GM21786 (cell line): ENCODE measurements at regions not wholly inside any gene's neighbourhood (a gene's known extent, or its start where the extent isn't known, plus 50 kb on each side); places are given as distances from the start of the nearest gene placed in this dataset.
A peak's percentile ranks its signal among the peaks of the same experiment; 100 is the strongest.
"Not testable (repeated sequence)": the region's sequence is repeated elsewhere in the genome, so short reads cannot be mapped to it uniquely, and the experiment has no call there.

ENCODE experiments used
- ATAC-seq: cut with Tn5 transposase; IDR thresholded peaks from one replicate; pipeline ENCODE4 v1.9.1; 2021; ENCODE audit not compliant: unreplicated experiment

DNA sequence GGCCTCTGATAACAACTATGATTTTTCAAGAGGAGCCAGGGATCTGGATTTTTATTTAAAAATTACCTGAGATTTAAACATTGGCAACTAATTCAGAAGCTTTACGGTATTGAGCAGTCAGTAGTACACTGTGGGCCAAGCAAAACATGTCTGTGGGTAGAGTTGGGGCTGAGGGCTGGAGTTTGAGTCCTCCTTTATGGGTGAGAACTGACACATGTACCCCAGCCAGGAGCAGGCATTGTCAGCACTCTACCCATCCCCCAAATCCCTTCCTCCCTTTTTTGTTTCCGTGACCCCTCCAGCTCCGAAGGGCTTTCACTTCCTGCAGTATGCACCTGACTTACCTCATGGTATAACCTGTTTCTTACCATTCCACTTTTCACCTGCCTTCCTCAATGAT, 131.4 kb downstream of the SNX5 start:
- ATAC-seq: no peak

DNA sequence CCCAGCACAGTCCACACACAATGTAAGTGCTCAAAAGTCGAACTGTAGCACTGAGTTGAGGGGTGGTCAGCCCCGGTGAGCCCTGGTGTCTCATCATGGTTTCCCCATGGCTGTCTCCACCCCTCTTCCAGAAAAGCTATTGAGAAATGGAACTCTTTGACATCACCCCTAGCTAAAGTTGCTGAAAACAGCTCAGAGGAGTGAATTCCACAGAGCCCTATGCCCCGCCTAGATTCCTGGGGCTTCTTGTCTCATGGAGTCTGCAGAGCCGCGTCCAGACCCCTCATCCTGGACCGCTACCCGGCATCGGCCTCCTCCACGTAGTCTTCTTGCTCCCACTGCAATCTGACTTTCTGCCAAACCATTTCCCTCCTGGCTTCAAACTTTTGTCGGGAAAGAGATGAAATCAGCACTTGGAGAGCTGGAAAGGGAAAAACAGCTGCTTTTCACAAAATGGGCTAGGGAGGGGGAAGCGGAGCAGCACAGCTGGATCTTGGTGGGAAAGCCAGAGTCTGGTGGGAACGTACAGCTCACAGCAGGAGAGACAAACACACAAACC, 132.2 kb downstream of the SNX5 start:
- no peak for ATAC-seq

DNA sequence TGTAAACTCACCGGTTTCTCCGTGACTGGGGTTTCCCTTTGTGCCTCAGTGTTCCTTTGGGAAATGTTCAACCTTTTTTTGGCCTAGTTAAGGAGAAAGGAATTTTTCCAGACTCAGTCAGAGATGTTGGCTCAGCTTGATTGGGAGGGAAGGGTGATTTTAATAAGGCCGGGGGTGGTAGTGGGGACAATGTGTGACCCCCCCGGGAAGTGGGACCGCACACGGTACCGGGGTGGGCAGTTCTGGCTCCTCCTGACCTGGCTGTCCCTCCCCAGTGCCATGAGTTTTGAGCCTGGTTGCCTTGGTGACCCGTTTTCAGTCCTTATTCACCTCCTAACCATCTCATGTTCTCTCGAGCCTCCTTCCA, 132.7 kb downstream of the SNX5 start:
- ATAC-seq: no peak

DNA sequence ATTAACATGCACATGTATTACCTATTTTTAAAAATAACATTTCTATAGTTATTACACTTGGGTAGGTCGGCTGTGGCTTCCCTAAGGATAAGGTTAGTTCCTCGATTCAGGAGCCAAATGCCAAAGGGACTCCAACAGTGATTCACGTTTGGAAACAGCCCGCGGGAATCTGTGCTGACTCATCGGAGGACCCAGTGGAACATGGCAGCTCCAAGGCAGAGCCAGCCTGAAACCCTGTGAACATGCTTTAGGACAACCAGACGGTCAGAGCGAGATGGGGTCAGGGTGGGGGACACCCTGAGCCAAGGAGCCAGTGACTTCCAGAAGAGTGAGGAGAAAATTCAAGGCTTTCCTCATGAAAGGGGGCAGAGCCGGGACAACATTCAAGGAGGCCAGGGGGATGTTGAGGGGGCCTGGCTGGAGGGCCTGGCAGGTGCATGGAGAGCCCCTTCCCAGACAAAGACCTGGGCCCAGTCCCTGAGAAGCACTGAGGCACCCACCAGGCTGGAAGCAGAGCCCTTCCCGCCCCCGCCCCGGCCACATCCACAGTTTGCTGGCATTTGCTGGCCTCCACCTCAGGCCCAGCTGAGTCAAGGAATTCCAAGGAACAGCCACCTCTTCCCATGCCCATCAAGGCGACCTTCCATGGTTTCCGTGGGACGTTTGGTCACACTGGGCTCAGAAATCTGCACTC, 133.2 kb downstream of the SNX5 start:
- ATAC-seq: no peak

DNA sequence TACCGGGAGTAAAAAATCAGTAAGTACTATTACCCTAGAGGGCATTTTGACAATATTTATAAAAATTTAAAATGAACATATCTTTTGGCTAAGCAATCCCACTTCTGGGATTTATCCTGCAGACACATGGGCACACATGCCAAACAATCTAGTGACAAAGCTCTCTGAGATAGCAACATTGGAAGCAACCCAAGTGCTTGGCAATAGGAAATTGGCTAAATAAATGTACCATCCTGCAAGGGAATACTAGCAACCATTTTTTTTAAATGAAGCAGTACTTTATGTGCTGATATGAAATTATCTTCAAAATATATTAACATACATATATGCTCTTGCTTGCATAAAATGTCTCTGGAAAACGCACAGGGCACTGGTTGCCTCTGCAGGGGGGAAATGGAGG, 133.8 kb downstream of the SNX5 start:
- no peak for ATAC-seq

DNA sequence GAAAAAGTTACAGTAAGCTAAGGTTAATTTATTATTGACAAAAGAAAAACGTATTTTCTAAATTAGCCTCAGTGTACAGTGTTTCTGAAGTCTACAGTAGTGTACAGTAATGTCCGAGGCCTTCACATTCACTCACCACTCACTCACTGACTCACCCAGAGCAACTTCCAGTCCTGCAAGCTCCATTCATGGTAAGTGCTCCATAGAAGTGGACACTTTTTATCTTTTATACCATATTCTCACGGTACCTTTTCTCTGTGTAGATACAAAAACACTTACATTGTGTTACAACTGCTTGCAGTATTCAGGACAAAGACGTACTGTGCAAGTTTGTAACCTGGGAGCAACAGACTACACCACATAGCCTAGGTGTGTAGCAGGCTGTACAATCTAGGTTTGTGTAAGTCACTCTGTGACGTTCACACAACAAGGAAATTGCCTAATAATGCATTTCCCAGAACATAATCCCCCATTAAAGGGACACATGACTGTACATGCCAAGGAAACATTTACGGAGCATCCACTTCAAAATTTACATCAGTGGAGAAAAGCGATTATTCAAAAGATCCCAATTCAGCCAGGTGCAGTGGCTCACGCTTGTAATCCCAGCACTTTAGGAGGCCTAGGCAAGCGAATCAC, 133.4 kb downstream of the BANF2 start:
- ATAC-seq: no peak

DNA sequence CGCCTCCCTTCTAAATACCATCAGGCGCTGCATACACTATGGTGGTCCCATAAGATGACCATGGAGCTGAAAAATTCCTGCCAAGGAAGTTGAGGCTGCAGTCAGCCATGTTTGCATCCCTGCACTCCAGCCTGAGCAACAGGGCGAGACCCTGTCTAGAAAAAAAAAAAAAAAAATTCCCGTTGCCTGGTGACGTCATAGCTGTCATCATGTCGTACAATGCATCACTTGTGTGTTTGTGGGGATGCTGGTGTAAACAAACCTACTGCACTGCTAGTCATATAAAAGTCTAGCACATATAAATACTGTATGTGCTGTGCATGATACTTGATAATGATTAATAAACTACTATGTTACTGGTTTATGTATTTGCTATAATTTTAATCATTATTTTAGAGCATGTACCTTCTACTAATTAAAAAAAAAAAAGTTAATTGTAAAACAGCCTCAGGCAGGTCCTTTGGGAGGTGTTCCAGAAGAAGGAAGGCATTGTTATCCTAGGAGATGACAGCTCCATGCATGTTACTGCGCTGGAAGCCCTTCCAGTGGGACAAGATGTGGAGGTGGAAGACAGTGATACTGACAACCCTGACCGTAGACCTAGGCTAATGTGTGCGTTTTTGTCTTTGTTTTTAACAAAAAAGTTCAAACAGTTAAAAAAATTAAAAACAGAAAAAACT, 132.6 kb downstream of the BANF2 start:
- ATAC-seq: no peak

DNA sequence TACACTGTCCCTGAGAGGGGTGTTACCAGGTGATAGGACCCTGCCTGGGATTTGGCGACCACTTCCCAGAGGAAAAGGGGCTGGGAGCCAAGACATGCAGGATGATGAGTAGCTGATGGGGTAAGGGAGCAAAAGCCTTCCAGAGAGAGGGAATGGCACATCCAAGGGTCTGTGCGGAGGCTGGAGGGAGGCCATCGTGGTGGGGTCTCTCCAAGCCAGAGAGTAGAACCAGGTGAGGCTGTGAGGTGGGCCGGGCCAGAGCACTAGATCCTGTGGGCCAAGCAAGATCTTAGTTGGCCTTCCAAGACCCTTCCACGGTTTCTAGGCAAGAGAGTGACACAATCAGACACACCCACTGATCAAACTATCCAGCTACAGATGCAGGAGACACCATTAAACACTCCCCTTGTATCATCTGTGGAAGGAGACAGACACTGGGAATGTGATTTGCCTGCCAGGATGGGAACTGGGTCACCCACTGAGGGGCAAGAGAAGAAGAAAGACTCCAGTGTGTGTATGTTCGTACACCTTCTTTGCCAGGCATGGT, 128.9 kb downstream of the BANF2 start:
- no peak for ATAC-seq

DNA sequence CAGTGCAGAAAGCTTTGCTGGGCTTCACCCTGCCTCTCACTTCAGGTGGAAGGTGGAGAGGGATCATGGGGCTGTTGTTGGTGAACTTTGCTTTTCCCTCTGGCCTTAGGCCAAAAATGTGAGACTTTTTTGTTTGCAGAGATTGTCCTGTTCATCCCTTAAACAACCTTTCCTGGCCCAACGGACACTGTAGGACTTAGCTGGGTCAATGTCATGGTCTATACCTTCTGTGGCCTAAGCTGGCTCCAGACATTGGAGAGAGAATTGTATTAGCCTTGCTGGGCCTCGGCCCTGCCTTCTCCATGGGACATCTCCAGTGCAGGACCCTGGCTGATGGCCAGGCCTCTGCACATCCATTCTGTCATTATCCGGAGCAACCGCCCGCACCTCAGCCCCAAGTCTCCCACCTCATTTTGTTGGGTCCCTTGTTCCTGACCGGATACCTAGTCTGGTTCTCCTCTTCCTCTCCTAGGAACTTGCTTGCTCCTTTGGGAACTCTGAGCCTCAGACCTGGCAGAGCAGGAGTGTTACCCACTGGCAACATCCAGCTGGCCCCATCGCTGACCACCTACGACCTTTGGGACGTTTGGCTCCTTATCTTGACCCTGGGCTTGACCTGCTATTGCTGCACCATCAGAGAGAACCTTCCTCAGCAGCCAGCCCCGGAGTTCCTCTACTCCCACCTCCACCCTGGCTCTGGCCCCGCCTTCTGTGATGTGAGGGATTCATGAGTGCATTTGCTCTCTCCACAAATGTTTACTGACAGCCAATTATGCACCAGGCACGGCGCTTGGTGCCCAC, 128.2 kb downstream of the BANF2 start:
- ATAC-seq: no peak

DNA sequence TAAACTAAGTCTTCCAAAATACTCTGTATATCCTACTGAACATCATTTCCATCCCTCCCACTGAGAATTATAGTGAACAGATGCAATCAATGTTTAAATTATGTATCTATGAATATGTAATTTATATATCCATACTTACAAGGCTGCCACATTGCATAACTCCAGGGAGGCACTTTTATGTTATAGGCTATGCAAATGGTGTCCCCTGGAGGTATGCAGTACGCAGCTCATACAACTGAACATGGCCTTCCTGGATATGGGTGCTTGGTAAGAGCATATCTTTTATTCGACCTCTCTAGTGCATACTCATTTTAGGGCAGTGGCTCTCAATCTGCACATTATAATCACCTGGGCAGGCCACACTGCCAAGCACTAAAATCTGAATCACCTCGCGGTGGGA, 127.3 kb downstream of the BANF2 start:
- ATAC-seq: no peak

DNA sequence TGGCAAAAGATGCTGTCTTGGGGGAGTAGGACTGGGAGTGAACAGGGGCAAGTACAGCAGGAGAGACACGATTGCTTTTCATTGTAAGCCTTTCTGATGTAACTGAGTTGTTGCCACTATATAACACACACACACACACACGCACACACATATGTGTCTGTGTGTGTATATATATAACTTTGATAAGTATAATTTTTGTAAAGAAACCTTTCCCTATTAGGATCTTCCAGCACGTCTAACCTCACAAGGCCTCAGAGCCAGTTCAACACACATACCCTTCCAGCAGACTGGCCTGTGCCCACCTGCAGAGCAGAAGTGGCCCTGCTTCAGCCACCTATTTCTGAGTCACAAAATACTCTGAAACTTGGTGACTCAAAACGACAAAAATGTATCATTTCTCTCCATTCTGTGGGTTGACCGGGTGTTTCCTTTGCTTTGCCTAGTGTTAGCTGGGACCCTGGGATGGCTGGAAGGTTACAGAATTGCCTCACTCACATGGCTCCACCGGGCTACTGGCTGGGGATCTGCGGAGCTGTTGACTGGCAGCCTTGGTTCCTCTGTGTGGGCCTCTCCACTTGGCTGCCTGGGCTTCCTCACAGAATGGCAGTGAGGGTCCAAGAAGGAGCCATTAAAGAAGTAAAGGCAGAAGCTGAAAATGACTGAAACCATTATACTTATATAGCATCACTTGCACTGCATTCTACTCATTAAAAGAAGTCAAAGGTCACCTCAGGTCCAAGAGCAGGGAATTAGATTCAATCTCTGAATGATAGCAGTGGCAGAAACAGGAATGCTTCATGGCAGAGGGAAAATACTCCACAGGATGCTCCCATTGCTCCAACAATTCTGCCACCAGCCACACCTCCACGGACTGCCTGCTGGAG, 126.4 kb downstream of the BANF2 start:
- peak; percentile 92 for ATAC-seq

DNA sequence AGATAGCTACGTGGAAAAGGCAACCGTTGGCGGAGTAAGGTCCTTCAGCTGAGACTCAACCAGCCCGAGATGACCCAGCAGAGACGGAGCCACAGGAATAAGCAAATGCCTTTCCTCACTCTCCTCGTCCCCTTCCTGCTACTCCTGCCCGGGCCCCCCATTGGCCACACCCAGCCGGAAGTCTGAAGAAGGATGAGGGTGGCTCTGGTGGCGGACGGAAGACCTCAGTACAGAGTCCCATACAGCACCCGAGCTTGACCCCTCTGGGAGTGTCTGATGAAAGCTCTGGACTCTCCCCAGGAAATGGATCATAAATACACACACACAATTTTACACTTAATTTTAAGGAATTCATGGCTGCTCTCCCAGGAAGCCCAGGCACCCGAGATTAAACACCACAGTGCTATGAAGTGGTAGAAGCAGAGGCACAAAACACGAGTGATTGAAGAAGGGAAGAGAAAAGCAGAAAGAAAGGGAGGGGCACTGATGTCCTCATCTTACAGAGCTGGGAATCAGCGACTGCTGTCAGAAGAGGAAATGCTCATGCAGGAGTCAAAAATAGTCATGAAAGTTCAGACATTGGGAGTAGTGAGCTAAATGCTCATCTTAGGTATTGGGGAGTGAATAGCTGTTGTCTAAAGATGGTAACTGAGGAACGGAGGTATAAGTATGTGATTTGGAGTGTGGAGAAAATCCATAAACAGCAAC, 125.6 kb downstream of the BANF2 start:
- peak; percentile 6 for ATAC-seq

DNA sequence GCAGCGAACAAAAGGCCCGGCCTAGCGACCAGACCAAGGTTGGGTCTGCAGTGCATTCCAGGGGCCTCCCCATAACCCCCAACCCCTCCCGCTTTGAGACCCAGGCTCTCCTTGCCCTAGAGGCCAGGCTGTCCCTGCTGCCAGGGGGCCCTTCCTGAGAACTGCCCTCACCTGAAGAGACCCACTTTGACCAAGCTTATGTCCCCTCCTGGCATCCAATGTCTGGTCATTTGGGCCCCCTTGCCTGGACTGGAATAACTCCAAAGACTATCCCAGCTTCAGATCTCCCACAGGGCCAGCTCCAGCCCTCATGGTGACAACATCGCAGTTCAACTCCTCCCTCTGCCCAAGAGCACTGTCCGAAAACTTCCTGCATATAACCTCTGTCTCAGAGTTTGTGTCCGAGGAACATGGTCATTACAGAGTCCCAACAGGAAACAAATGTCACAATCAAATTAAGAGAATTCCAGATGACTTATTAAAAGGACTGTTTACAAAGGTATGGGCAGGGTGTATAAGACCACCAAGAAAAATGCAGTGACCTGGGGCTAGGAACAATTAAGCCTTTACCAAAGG, 125.0 kb downstream of the BANF2 start:
- no peak for ATAC-seq

DNA sequence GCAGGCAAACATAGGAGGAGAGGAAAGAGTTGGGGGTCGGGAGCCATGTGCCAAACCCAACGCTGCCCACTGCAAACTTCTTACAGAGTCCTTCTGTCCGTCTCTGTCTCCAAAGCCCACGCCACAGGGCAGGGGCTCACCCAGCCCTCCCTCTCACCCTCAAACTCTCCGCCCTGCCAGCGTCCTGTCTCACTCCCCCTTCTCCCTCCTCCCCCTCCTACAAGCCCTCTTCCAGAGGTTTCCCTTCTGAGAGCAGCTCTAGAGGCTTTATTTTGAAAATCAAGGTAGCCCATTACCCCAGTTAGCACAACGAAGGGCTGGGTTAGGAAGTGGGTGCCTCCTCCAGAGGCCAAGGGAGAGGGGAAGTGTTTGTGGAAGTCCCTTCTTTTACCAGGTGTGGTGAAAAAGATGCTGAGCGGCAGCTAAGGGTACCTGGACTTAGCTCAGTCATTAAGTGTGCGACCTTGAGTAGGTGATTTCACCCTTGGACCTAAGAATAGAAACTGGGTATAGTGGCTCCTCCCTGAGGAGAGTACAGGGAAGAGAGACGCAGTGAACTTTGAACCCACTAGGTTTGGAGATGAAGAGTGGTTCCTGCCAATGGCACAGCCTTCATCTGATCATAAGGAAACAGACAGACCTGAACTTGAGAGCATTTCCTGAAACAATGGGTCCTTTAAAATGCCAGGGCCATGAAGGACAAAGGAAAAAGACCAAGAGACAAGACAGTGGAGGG, 123.8 kb downstream of the BANF2 start:
- ATAC-seq: no peak

DNA sequence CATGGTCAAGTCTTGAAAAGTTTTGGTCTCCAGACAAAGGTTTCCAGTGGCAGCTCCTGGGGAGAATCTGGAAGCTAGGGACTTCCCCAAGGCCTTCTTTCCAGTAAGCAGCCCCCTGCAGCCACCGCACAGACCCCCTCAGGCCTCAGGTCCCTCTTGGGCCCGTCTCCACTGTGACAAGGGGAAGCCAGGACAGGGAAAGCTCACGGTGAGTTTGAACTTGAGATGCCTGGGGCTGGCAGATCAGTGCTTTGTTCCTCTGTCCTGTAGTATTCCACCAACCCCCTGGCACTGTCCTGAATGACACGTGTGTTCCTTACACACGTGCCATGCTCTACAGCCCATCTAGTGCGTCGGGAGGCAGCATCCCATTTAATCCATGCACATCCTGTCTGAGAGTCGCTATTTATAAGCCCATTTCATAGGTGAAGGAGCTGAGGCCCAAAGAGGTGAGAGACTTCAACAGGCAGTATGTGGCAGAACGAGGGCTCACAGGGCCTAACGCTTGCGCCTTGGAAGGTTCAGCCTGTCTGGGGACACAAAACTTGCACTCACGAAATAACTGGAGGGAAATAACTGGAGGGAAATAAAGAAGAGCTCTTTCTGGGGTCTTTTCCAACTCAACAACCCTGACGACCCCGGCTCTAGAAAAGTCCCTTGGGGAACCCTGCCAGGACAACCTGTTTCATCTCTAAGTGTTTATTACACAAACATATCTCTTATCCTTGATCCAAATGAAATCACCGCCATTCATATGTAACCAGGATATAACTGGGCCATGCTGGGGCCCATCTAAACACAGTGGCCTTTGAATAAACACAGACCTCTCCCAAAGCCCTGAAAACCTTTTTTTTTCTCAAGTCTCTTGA, 123.0 kb downstream of the BANF2 start:
- ATAC-seq: no peak

DNA sequence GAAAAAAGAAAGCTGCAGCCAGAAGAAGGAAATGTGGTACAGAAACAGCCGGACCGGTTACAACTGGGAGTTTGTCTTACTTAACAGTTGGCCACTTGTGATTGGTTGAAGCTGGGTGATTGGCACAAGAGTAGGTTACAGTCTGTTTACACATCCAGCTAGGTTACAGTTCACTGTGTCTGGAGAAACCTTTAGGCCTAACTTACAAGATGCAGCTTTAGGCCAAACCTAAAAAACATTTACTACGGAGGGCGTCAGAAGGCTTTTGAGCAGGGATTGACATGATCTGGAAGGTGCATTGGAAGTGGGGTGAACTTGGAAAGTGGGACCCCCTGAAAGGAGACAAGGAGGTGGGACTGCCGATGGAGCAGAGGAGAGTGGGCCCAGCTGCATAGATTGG, 122.3 kb downstream of the BANF2 start:
- ATAC-seq: no peak

DNA sequence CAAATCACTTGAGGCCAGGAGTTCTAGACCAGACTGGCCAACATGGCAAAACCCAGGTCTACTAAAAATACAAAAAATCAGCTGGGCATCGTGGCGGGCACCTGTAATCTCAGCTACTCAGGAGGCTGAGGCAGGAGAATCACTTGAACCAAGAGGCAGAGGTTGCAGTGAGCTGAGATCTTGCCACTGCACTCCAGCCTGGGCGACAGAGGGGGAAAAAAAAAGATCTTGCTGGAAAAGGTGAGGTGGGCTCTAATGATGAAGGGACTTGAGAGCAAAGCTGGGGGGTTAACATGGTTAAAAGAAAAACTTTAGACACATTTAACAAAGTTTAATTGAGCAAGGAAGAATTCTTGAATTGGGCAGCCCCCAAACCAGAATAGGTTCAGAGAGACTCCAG, 121.8 kb downstream of the BANF2 start:
- not testable (repeated sequence) for ATAC-seq
